RWPE1 (cell line): ENCODE measurements at regions not wholly inside any gene's neighbourhood (a gene's known extent, or its start where the extent isn't known, plus 50 kb on each side); places are given as distances from the start of the nearest gene placed in this dataset.
"Not testable (repeated sequence)": the region's sequence is repeated elsewhere in the genome, so short reads cannot be mapped to it uniquely, and the experiment has no call there.

ENCODE experiments used
- CTCF ChIA-PET: fragments of 350-600 bp; sonication (Branson Sonifier 250); formaldehyde crosslinking; extraction: SDS; loops from one replicate; lab custom pipeline; 2021; lab: Yijun Ruan, JAX
- POLR2A ChIA-PET: fragments of 400-600 bp; formaldehyde crosslinking; extraction: SDS; loops from one replicate; lab custom pipeline; 2020; ENCODE audit warnings: antibody characterized with exemption; ENCODE audit not compliant: low non-redundant PET; lab: Yijun Ruan, JAX
- DNase-seq: peaks from one replicate; pipeline ENCODE4 v3.0.0; 2012; ENCODE audit warnings: low spot score
- H3K27ac ChIP-seq: fragments of 450-650 bp; 2 replicates; pipeline ENCODE4 v1.5.1; 2017
- CTCF ChIP-seq: fragments of 450-650 bp; conservative IDR thresholded peaks from 2 replicates; pipeline ENCODE4 v1.5.1; 2017; ENCODE audit warnings: low read depth, mild to moderate bottlenecking

- no peak for TF ChIP-seq CTCF
- H3K27ac ChIP-seq: no peak overlapping the region
- ChIA-PET POLR2A (no interaction called here), CTCF (no interaction called here)
- no peak for DNase-seq
These were observed 81.6 kb upstream of the KCNE2 start for GRCh38 chr21:34282223-34282622.

- H3K27ac ChIP-seq: no peak overlapping the region
- TF ChIP-seq CTCF: no peak
- ChIA-PET CTCF (no interaction called here), POLR2A (no interaction called here)
- no peak for DNase-seq
These were observed 79.1 kb upstream of the KCNE2 start for GRCh38 chr21:34284666-34285065.

GRCh38 chr21:34288042-34288441, 75.8 kb upstream of the KCNE2 start:
- POLR2A ChIA-PET, CTCF ChIA-PET, DNase-seq, H3K27ac ChIP-seq: not testable (repeated sequence)

GRCh38 chr21:34289856-34290255, 74.0 kb upstream of the KCNE2 start:
- ChIA-PET CTCF (no interaction called here), POLR2A (no interaction called here)
- no peak overlapping the region for H3K27ac ChIP-seq
- TF ChIP-seq CTCF: no peak
- no peak for DNase-seq

- ChIA-PET CTCF (no interaction called here), POLR2A (no interaction called here)
- DNase-seq: no peak
- H3K27ac ChIP-seq: no peak overlapping the region
- TF ChIP-seq CTCF: no peak
These were observed 66.9 kb upstream of the KCNE2 start for GRCh38 chr21:34296878-34297277.

GRCh38 chr21:34298534-34299167, 65.2 kb upstream of the KCNE2 start:
- POLR2A ChIA-PET: no interaction called here
- no peak overlapping the region for H3K27ac ChIP-seq
- DNase-seq: no peak
- no peak for TF ChIP-seq CTCF
- CTCF ChIA-PET: no interaction called here

GRCh38 chr21:34299168-34299539, 64.7 kb upstream of the KCNE2 start:
- CTCF ChIA-PET: interaction anchor here (0.6 kb wide), 1 partner anchor 1827 kb away, joined by 3 read pairs; no protein-coding TSS in a partner anchor
- POLR2A ChIA-PET: no interaction called here
- no peak overlapping the region for H3K27ac ChIP-seq
- no peak for TF ChIP-seq CTCF
- no peak for DNase-seq
